Osteoblast (primary cell): ENCODE measurements at regions not wholly inside any gene's neighbourhood (a gene's known extent, or its start where the extent isn't known, plus 50 kb on each side); places are given as distances from the start of the nearest gene placed in this dataset.

ENCODE experiments used
- DNase-seq: peaks from one replicate; pipeline ENCODE4 v3.0.0; 2011; ENCODE audit warnings: low spot score, mixed read lengths; ENCODE audit not compliant: insufficient read length; ENCODE audit errors: missing footprints
- H2AFZ ChIP-seq: 2 replicates; pipeline ENCODE4 v1.6.0; 2011; ENCODE audit warnings: mild to moderate bottlenecking, low read length
- H3K27ac ChIP-seq: 2 replicates; pipeline ENCODE4 v1.5.1; 2011; ENCODE audit warnings: mild to moderate bottlenecking, low read depth, low read length, moderate library complexity
- H3K27me3 ChIP-seq: 2 replicates; pipeline ENCODE4 v1.6.0; 2012; ENCODE audit warnings: mild to moderate bottlenecking, control low read depth, inconsistent platforms, low read length, moderate library complexity; ENCODE audit not compliant: insufficient read depth
- H3K36me3 ChIP-seq: 2 replicates; pipeline ENCODE4 v1.5.1; 2011; ENCODE audit warnings: mild to moderate bottlenecking, low read length, control low read depth, moderate library complexity; ENCODE audit not compliant: insufficient read depth
- H3K4me1 ChIP-seq: 2 replicates; pipeline ENCODE4 v1.5.1; 2011; ENCODE audit warnings: mild to moderate bottlenecking, low read length, control low read depth, moderate library complexity; ENCODE audit not compliant: insufficient read depth
- H3K4me2 ChIP-seq: 2 replicates; pipeline ENCODE4 v1.6.0; 2011; ENCODE audit warnings: mild to moderate bottlenecking, low read length; ENCODE audit not compliant: insufficient read depth
- H3K4me3 ChIP-seq: fragments of 200-600 bp; sonication (generic); 3 replicates; pipeline ENCODE4 v1.5.1; 2012; ENCODE audit warnings: mild to moderate bottlenecking, low read length, inconsistent platforms; ENCODE audit not compliant: insufficient read depth
- H3K79me2 ChIP-seq: 2 replicates; pipeline ENCODE4 v1.6.0; 2012; ENCODE audit warnings: mild to moderate bottlenecking, low read length, control low read depth, inconsistent platforms; ENCODE audit not compliant: insufficient read depth
- H3K9me3 ChIP-seq: 2 replicates; pipeline ENCODE4 v1.5.1; 2011; ENCODE audit warnings: low read depth, low read length, control low read depth
- H4K20me1 ChIP-seq: 2 replicates; pipeline ENCODE4 v1.6.0; 2012; ENCODE audit warnings: mild to moderate bottlenecking, low read length, control low read depth; ENCODE audit not compliant: insufficient read depth
- CTCF ChIP-seq: IDR thresholded peaks from 2 replicates; pipeline ENCODE4 v1.5.1; 2011; ENCODE audit warnings: mild to moderate bottlenecking, low read depth, low read length, moderate library complexity; ENCODE audit errors: extremely low read depth

- no peak overlapping the region for H3K4me2 ChIP-seq
- H3K9me3 ChIP-seq: no peaks in the 10 kb centered on the region
Observed at GRCh38 chr11:29002816-29003215, 894.6 kb downstream of the METTL15 start.

GRCh38 chr11:28999620-29000019 lies 891.4 kb downstream of the METTL15 start:
- Histone ChIP-seq H2AFZ (no peak overlapping the region), H3K4me1 (no peaks in the 10 kb centered on the region), H3K27me3 (no peaks in the 10 kb centered on the region)

More at GRCh38 chr11:29002816-29003215, 894.6 kb downstream of the METTL15 start:
- Histone ChIP-seq H3K27me3 (no peaks in the 10 kb centered on the region), H3K36me3 (no peaks in the 10 kb centered on the region), H3K27ac (no peak overlapping the region), H3K4me3 (no peak overlapping the region), H3K79me2 (no peaks in the 10 kb centered on the region), H3K4me1 (no peaks in the 10 kb centered on the region), H2AFZ (no peak overlapping the region), H4K20me1 (no peaks in the 10 kb centered on the region)
- TF ChIP-seq CTCF: no peak
- no peak for DNase-seq

GRCh38 chr11:28992996-28993395 lies 884.8 kb downstream of the METTL15 start:
- no peak overlapping the region for H3K4me2 ChIP-seq
- no peaks in the 10 kb centered on the region for H3K36me3 ChIP-seq
- no peak overlapping the region for H3K27ac ChIP-seq
- H3K9me3 ChIP-seq: no peaks in the 10 kb centered on the region
- no peaks in the 10 kb centered on the region for H3K79me2 ChIP-seq
- TF ChIP-seq CTCF: no peak
- no peaks in the 10 kb centered on the region for H4K20me1 ChIP-seq
- H3K4me3 ChIP-seq: no peak overlapping the region
- no peak overlapping the region for H2AFZ ChIP-seq
- H3K4me1 ChIP-seq: no peaks in the 10 kb centered on the region
- DNase-seq: no peak
- H3K27me3 ChIP-seq: no peaks in the 10 kb centered on the region

More at GRCh38 chr11:28999620-29000019, 891.4 kb downstream of the METTL15 start:
- Histone ChIP-seq H3K4me2 (no peak overlapping the region), H4K20me1 (no peaks in the 10 kb centered on the region), H3K36me3 (no peaks in the 10 kb centered on the region), H3K27ac (no peak overlapping the region), H3K79me2 (no peaks in the 10 kb centered on the region), H3K9me3 (no peaks in the 10 kb centered on the region), H3K4me3 (no peak overlapping the region)
- no peak for TF ChIP-seq CTCF
- DNase-seq: no peak

GRCh38 chr11:28984231-28984630 lies 876.0 kb downstream of the METTL15 start:
- Histone ChIP-seq H3K9me3 (no peaks in the 10 kb centered on the region), H3K79me2 (no peaks in the 10 kb centered on the region), H3K36me3 (no peaks in the 10 kb centered on the region), H3K4me1 (peaks cover 3% of the 10 kb centered on the region), H4K20me1 (no peaks in the 10 kb centered on the region), H3K27me3 (no peaks in the 10 kb centered on the region), H2AFZ (no peak overlapping the region), H3K4me2 (no peak overlapping the region), H3K27ac (no peak overlapping the region), H3K4me3 (no peak overlapping the region)
- no peak for DNase-seq
- no peak for TF ChIP-seq CTCF
